ENCODE measurements at regions not wholly inside any gene's neighbourhood (a gene's known extent, or its start where the extent isn't known, plus 50 kb on each side); places are given as distances from the start of the nearest gene placed in this dataset.

GRCh38 chr7:25427721-25428120 is 199.4 kb upstream of the NPVF start:
- H3K27me3 ChIP-seq (ENCODE audit: low read depth): no peaks in the 10 kb centered on the region
- no peak overlapping the region for H3K27ac ChIP-seq
- no peaks in the 10 kb centered on the region for H3K4me1 ChIP-seq
- no peak overlapping the region for H3K4me3 ChIP-seq
- no peaks in the 10 kb centered on the region for H3K36me3 ChIP-seq
- ATAC-seq: no peak
- no peak for TF ChIP-seq CTCF (IDR thresholded peaks at IDR 0.05)
- H3K9me3 ChIP-seq: no peaks in the 10 kb centered on the region
- intact Hi-C loops (cut with DNase I): no loop called here
- DNase-seq: no peak

GRCh38 chr7:25429731-25430130 is 201.4 kb upstream of the NPVF start:
- no peak overlapping the region for H3K27ac ChIP-seq
- H3K36me3 ChIP-seq: no peaks in the 10 kb centered on the region
- no peak for TF ChIP-seq CTCF (IDR thresholded peaks at IDR 0.05)
- H3K4me3 ChIP-seq: no peak overlapping the region
- no peaks in the 10 kb centered on the region for H3K4me1 ChIP-seq
- no peak for ATAC-seq
- H3K9me3 ChIP-seq: no peaks in the 10 kb centered on the region
- DNase-seq: no peak
- H3K27me3 ChIP-seq (ENCODE audit: low read depth): no peaks in the 10 kb centered on the region
- intact Hi-C loops (cut with DNase I): no loop called here

GRCh38 chr7:25430200-25430931 is 202.1 kb upstream of the NPVF start:
- H3K27ac ChIP-seq: no peak overlapping the region
- H3K27me3 ChIP-seq (ENCODE audit: low read depth): no peaks in the 10 kb centered on the region
- DNase-seq (no peak), ATAC-seq (no peak)
- intact Hi-C loops (cut with DNase I): no loop called here
- TF ChIP-seq CTCF (IDR thresholded peaks at IDR 0.05): no peak
- no peaks in the 10 kb centered on the region for H3K4me1 ChIP-seq
- H3K9me3 ChIP-seq: no peaks in the 10 kb centered on the region
- no peak overlapping the region for H3K4me3 ChIP-seq
- no peaks in the 10 kb centered on the region for H3K36me3 ChIP-seq

- H3K4me3 ChIP-seq: no peak overlapping the region
- DNase-seq: no peak
- intact Hi-C loops (cut with DNase I): no loop called here
- ATAC-seq: no peak
- no peaks in the 10 kb centered on the region for H3K9me3 ChIP-seq
- no peaks in the 10 kb centered on the region for H3K4me1 ChIP-seq
- no peaks in the 10 kb centered on the region for H3K36me3 ChIP-seq
- no peaks in the 10 kb centered on the region for H3K27me3 ChIP-seq (ENCODE audit: low read depth)
- H3K27ac ChIP-seq: no peak overlapping the region
- no peak for TF ChIP-seq CTCF (IDR thresholded peaks at IDR 0.05)
Observed at GRCh38 chr7:25431956-25432450, 203.7 kb upstream of the NPVF start.

- Histone ChIP-seq H3K9me3 (no peaks in the 10 kb centered on the region), H3K27ac (no peak overlapping the region), H3K27me3 (ENCODE audit: low read depth) (no peaks in the 10 kb centered on the region), H3K4me1 (no peaks in the 10 kb centered on the region), H3K4me3 (no peak overlapping the region), H3K36me3 (no peaks in the 10 kb centered on the region)
- TF ChIP-seq CTCF (IDR thresholded peaks at IDR 0.05): no peak
- ATAC-seq: no peak
- no peak for DNase-seq
- intact Hi-C loops (cut with DNase I): no loop called here
Observed at GRCh38 chr7:25432807-25433206, 204.5 kb upstream of the NPVF start.

All from lower lobe of right lung (tissue), 2 donors.